ENCODE measurements at regions not wholly inside any gene's neighbourhood (a gene's known extent, or its start where the extent isn't known, plus 50 kb on each side); places are given as distances from the start of the nearest gene placed in this dataset.
"Not testable (repeated sequence)": the region's sequence is repeated elsewhere in the genome, so short reads cannot be mapped to it uniquely, and the experiment has no call there.

GRCh38 chr6:27126815-27127537 is 120.5 kb upstream of the PRSS16 start:
- in situ Hi-C loops (cut with HindIII; ENCODE audit: low sequenced_read_pairs), result loop anchor here (25.0 kb wide), 1 partner anchor 1090 kb away; a partner anchor contains a TSS
- peak; percentile 82 for TF ChIP-seq CTCF (IDR thresholded peaks at IDR 0.05; ENCODE audit: low read depth, low read length, missing control alignments)
- H3K4me3 ChIP-seq (ENCODE audit: low read depth, low read length), result peak overlapping the region; percentile 33
- DNase-seq (ENCODE audit: low read depth), result peak; percentile 87

- not testable (repeated sequence) for DNase-seq (ENCODE audit: low read depth)
- in situ Hi-C loops (cut with HindIII; ENCODE audit: low sequenced_read_pairs), result loop anchor here (25.0 kb wide), 1 partner anchor 1091 kb away; a partner anchor contains a TSS
These were observed 119.6 kb upstream of the PRSS16 start for GRCh38 chr6:27127874-27128273.

GRCh38 chr6:27128311-27129094 is 119.0 kb upstream of the PRSS16 start:
- no peak for TF ChIP-seq CTCF (IDR thresholded peaks at IDR 0.05; ENCODE audit: low read depth, low read length, missing control alignments)
- in situ Hi-C loops (cut with HindIII; ENCODE audit: low sequenced_read_pairs), result loop anchor here (25.0 kb wide), 1 partner anchor 1091 kb away; a partner anchor contains a TSS
- H3K4me3 ChIP-seq (ENCODE audit: low read depth, low read length), result no peak overlapping the region
- no peak for DNase-seq (ENCODE audit: low read depth)

More at GRCh38 chr6:27127874-27128273, 119.6 kb upstream of the PRSS16 start:
- H3K4me3 ChIP-seq (ENCODE audit: low read depth, low read length), result not testable (repeated sequence)

GRCh38 chr6:27129095-27129815 is 118.2 kb upstream of the PRSS16 start:
- H3K4me3 ChIP-seq (ENCODE audit: low read depth, low read length), result no peak overlapping the region
- in situ Hi-C loops (cut with HindIII; ENCODE audit: low sequenced_read_pairs), result loop anchor here (25.0 kb wide), 1 partner anchor 1092 kb away; a partner anchor contains a TSS
- no peak for DNase-seq (ENCODE audit: low read depth)
- TF ChIP-seq CTCF (IDR thresholded peaks at IDR 0.05; ENCODE audit: low read depth, low read length, missing control alignments), result no peak

- no peak overlapping the region for H3K4me3 ChIP-seq (ENCODE audit: low read depth, low read length)
- in situ Hi-C loops (cut with HindIII; ENCODE audit: low sequenced_read_pairs), result loop anchor here (25.0 kb wide), 1 partner anchor 1093 kb away; a partner anchor contains a TSS
- no peak for TF ChIP-seq CTCF (IDR thresholded peaks at IDR 0.05; ENCODE audit: low read depth, low read length, missing control alignments)
- no peak for DNase-seq (ENCODE audit: low read depth)
These were observed 117.6 kb upstream of the PRSS16 start for GRCh38 chr6:27129917-27130316.

GRCh38 chr6:27130668-27131428 is 116.7 kb upstream of the PRSS16 start:
- H3K4me3 ChIP-seq (ENCODE audit: low read depth, low read length), result peak overlapping the region; percentile 54
- in situ Hi-C loops (cut with HindIII; ENCODE audit: low sequenced_read_pairs), result loop anchor here (25.0 kb wide), 1 partner anchor 1094 kb away; a partner anchor contains a TSS
- DNase-seq (ENCODE audit: low read depth), result no peak
- no peak for TF ChIP-seq CTCF (IDR thresholded peaks at IDR 0.05; ENCODE audit: low read depth, low read length, missing control alignments)

GRCh38 chr6:27132282-27132531 is 115.3 kb upstream of the PRSS16 start:
- peak overlapping the region; percentile 54 for H3K4me3 ChIP-seq (ENCODE audit: low read depth, low read length)
- DNase-seq (ENCODE audit: low read depth), result not testable (repeated sequence)
- in situ Hi-C loops (cut with HindIII; ENCODE audit: low sequenced_read_pairs), result loop anchor here (25.0 kb wide), 1 partner anchor 1095 kb away; a partner anchor contains a TSS
